GM18519 (cell line): ENCODE measurements at regions not wholly inside any gene's neighbourhood (a gene's known extent, or its start where the extent isn't known, plus 50 kb on each side); places are given as distances from the start of the nearest gene placed in this dataset.

ENCODE experiments used
- ATAC-seq: cut with Tn5 transposase; IDR thresholded peaks from one replicate; pipeline ENCODE4 v1.9.1; 2021; ENCODE audit warnings: mild to moderate bottlenecking, moderate library complexity; ENCODE audit not compliant: unreplicated experiment, low FRiP score

- ATAC-seq: no peak
Measured at GRCh38 chr15:98403569-98403968, 244.8 kb upstream of the IGF1R start.

GRCh38 chr15:98405013-98405412 is 243.3 kb upstream of the IGF1R start:
- ATAC-seq: peak; percentile 46

GRCh38 chr15:98408231-98408630 is 240.1 kb upstream of the IGF1R start:
- ATAC-seq: no peak

- no peak for ATAC-seq
Measured at GRCh38 chr15:98410328-98410727, 238.0 kb upstream of the IGF1R start.

GRCh38 chr15:98412852-98413251 is 235.5 kb upstream of the IGF1R start:
- ATAC-seq: no peak

DNA sequence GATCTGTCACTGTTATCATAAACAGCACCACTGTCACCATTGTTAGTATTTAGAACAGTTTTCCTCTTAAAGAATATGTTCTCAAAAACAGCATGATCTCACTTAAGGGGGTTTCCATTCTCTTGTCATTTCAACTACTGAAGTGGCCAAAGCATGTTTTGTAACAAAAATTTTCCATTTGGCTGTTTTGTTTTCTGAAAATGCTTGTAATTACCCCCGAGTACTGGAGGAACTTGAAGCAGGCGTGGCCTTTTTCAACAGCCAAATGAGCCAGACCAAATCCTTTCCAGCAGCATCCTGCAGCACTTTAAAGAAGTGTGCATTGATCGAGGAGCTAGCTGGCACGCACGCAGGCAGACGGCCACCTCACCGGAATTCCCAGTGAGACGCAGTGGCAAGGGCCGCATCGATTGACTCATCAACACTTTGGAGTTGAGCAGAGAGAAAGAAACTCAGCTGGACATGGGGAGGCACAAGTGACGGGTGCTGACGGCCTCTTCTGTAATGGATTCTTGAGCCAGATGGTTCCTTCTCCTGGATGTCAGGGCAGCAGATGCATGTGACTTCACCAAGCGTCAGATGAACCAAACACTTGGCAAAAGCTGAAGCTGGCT is 234.3 kb upstream of the IGF1R start:
- ATAC-seq: no peak

GRCh38 chr15:98416222-98416855 is 232.0 kb upstream of the IGF1R start:
- ATAC-seq: no peak

DNA sequence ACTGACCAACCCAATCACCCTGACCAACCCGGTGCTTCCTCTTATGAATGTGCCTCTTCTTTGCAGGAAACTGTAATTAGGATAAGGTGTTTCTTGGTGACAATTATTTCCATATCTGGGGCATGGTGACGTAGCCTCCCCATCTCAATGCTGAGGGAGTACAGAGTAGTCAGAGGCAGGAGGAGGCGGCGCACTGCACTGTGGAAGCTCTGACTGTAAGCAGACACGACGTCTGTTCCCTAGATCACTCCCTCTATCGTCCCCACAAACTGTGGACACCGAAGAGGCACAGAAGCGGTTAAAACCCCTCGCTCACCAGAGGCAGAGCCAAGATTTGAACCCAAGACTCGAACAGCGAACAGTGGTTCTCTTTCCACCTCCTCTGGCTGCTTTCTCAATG is 231.0 kb upstream of the IGF1R start:
- ATAC-seq: no peak

- ATAC-seq: no peak
Measured at GRCh38 chr15:98418122-98418521, 230.2 kb upstream of the IGF1R start.

- ATAC-seq: no peak
Measured at GRCh38 chr15:98419173-98419780, 229.1 kb upstream of the IGF1R start.

DNA sequence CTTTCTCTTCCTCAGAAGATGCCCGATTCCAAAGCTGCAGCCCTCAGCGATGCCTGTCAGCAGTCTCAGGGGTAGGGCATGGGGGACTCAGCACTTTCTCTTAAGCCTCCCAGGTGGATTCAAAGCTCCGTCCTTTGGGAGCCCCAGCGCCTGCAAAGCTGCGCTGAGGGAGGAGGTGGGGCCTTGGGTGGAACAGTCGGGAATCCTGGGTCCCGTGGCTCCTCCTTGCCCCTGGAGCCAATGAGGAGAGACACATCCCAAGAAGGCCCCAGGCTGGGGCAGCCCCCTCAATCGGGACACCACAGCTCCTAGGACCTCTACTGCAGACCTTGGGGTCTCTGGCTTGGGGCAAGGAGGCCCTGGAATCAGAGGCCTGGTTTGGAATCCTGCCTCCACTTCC is 227.5 kb upstream of the IGF1R start:
- no peak for ATAC-seq

GRCh38 chr15:98421419-98422129 is 226.8 kb upstream of the IGF1R start:
- ATAC-seq: peak; percentile 72

DNA sequence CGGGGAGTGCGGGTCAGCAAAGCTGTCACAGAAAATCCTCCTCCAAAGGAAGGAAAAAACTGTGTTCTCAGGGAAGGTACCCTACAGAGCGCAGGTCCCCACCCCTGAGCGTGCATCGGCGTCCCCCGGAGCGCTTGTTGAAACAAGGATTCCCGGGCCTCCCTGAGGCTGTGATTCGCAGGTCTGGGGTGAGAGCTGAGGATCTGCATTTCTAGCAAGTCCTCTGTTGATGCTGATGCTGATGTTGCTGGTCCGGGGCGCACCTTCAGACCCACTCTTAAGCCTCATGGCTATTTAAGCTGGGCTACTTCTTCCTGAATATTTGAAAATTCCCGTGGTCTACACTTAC is 226.2 kb upstream of the IGF1R start:
- no peak for ATAC-seq

DNA sequence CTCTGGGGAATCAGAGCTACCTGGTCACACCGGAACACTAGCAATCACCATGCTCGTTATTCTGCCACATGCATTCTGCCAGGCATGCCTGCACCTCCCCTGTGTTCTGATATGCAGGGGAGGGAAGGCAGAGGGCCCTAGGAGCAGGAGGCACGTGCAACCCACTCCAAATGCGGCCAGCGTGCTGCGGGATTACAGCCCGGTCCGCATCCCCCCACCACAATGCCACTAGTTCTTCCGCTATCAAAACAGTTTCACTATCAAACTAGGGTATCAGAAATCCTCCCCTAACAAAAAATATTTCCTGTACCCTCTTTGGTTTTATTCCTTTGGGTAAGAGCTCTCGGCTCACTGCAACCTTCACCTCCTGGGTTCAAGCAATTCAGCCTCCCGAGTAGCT is 223.2 kb upstream of the IGF1R start:
- ATAC-seq: no peak

DNA sequence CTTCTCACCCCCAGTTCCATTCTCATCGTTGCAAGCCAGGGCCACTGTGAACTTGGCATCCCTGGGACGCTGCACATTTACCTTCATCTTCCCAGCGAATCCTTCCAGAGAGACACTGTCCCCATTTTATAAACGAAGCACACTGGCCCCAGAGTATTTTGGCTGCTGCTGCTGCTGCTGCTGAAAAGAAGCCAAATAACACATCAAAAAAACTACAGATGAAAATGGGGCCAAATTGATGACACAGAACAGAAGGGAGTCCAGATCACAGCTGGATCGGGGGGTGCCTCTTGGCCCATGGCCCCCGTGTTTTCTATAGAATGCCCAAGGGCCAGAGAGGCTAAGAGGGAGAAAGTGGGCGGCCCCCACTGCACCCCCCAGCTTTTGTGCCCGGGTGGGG is 221.0 kb upstream of the IGF1R start:
- ATAC-seq: no peak

DNA sequence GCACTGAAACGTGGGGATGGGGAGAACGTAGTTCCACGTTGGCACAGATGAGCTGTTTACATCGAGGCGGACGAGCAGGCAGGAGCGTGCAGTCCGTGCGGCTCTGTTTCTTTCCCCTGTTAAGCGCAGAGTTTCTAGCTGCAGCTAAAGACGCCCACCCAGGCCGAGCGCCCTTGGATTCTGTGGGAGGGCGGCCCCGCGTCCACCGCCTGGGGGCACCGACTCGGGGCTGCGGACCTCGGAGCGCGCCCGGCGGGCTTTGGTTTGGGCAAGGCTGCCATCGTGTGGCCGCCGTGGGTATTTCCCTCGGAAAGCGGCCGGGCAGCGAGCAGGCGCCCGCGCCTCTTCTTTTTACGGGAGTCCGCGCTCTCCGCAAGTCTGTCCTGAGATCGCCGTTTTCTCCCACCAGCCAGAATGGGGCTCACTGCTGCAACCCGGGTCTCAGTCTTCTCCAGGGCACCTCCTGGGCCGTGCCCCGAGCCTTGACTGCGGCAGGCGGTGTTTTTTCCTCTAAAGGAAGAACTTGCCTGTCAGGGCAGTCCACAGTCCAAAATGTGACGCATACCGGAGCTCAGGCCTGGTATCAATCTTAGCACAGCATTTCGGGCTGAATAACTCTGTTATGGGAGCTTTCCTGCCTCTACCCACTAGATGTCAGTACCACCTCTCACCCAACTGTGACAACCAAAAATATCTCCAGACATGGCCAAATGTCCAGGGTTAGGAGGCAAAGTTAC is 219.9 kb upstream of the IGF1R start:
- peak; percentile 81 for ATAC-seq

DNA sequence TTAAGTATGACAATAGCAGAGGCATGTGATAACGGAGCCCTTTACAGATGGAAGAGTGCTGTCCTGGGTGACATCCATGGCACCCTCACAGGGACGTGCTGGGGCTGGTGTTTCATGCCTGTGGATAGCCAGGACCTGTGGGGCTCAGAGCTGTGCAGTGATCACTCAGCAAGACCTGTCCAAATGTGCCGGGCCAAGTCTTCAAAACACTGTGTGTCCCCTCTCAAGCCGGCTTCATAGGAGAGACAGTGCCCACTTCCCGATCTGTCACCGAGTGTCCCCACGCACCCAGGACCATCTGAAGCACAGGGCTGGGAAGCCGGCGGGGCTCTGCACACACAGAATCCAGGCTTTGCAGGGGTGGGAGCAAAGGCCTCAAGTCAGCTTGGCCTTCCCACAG is 217.2 kb upstream of the IGF1R start:
- ATAC-seq: no peak

- no peak for ATAC-seq
Measured at GRCh38 chr15:98433346-98433745, 215.0 kb upstream of the IGF1R start.

GRCh38 chr15:98433856-98434255 is 214.5 kb upstream of the IGF1R start:
- no peak for ATAC-seq

GRCh38 chr15:98437752-98438151 is 210.6 kb upstream of the IGF1R start:
- ATAC-seq: no peak

- no peak for ATAC-seq
Measured at GRCh38 chr15:98438326-98438725, 210.0 kb upstream of the IGF1R start.
